ENCODE measurements at regions not wholly inside any gene's neighbourhood (a gene's known extent, or its start where the extent isn't known, plus 50 kb on each side); places are given as distances from the start of the nearest gene placed in this dataset.
"Not testable (repeated sequence)": the region's sequence is repeated elsewhere in the genome, so short reads cannot be mapped to it uniquely, and the experiment has no call there.

GRCh38 chr1:149367472-149368044 lies 107.3 kb upstream of the NBPF19 start:
- TF ChIP-seq ZNF274 (IDR thresholded peaks at IDR 0.05; ENCODE audit: borderline replicate concordance, low read depth, low read length); ESRRA (IDR thresholded peaks at IDR 0.05; ENCODE audit: borderline replicate concordance, low read depth); EP300 (IDR thresholded peaks at IDR 0.05; ENCODE audit: low read length); E2F1 (CRISPR knock-in tag; IDR thresholded peaks at IDR 0.05); HOXB6 (CRISPR knock-in tag; IDR thresholded peaks at IDR 0.05; ENCODE audit: borderline replicate concordance); KLF6 (CRISPR knock-in tag; IDR thresholded peaks at IDR 0.05; ENCODE audit: borderline replicate concordance); POLR2AphosphoS5 (IDR thresholded peaks at IDR 0.05; ENCODE audit: control insufficient read depth, insufficient read depth, low read depth, low read length); FOSL1 (tag; conservative IDR thresholded peaks at IDR 0.05); YY1 (IDR thresholded peaks at IDR 0.05; ENCODE audit: borderline replicate concordance in 1 of 3, control insufficient read depth in 1 of 3, extremely low read depth in 1 of 3, insufficient read depth in 3 of 3, insufficient read length in 1 of 3, insufficient replicate concordance in 2 of 3, low read depth in 1 of 3, low read length in 2 of 3); GABPA (tag; conservative IDR thresholded peaks at IDR 0.05; ENCODE audit: low read depth); HNRNPUL1 (IDR thresholded peaks at IDR 0.05; ENCODE audit: low read length); KDM2B (CRISPR knock-in tag; IDR thresholded peaks at IDR 0.05): not testable (repeated sequence)
- TF ChIP-seq, protein P1, sequence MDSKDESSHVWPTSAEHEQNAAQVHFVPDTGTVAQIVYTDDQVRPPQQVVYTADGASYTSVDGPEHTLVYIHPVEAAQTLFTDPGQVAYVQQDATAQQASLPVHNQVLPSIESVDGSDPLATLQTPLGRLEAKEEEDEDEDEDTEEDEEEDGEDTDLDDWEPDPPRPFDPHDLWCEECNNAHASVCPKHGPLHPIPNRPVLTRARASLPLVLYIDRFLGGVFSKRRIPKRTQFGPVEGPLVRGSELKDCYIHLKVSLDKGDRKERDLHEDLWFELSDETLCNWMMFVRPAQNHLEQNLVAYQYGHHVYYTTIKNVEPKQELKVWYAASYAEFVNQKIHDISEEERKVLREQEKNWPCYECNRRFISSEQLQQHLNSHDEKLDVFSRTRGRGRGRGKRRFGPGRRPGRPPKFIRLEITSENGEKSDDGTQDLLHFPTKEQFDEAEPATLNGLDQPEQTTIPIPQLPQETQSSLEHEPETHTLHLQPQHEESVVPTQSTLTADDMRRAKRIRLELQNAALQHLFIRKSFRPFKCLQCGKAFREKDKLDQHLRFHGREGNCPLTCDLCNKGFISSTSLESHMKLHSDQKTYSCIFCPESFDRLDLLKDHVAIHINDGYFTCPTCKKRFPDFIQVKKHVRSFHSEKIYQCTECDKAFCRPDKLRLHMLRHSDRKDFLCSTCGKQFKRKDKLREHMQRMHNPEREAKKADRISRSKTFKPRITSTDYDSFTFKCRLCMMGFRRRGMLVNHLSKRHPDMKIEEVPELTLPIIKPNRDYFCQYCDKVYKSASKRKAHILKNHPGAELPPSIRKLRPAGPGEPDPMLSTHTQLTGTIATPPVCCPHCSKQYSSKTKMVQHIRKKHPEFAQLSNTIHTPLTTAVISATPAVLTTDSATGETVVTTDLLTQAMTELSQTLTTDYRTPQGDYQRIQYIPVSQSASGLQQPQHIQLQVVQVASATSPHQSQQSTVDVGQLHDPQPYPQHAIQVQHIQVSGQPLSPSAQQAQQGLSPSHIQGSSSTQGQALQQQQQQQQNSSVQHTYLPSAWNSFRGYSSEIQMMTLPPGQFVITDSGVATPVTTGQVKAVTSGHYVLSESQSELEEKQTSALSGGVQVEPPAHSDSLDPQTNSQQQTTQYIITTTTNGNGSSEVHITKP (IDR thresholded peaks at IDR 0.05; ENCODE audit: partially characterized antibody) = not testable (repeated sequence)

Data from K562 (cell line).